ENCODE measurements at regions not wholly inside any gene's neighbourhood (a gene's known extent, or its start where the extent isn't known, plus 50 kb on each side); places are given as distances from the start of the nearest gene placed in this dataset.

GRCh38 chr9:19522558-19522957 is 113.7 kb downstream of the ACER2 start:
- no peaks in the 10 kb centered on the region for H3K36me3 Mint-ChIP-seq (ENCODE audit: low read depth)
- no peaks in the 10 kb centered on the region for H3K9me3 Mint-ChIP-seq
- peaks cover 7% of the 10 kb centered on the region for H3K27me3 Mint-ChIP-seq
- H3K4me3 Mint-ChIP-seq = no peak overlapping the region
- H3K27ac Mint-ChIP-seq = no peak overlapping the region
- no peaks in the 10 kb centered on the region for H3K4me1 Mint-ChIP-seq (ENCODE audit: low read depth)

- H3K27ac Mint-ChIP-seq = no peak overlapping the region
- H3K27me3 Mint-ChIP-seq = peaks cover 4% of the 10 kb centered on the region
- peaks cover 5% of the 10 kb centered on the region for H3K4me1 Mint-ChIP-seq (ENCODE audit: low read depth)
- H3K36me3 Mint-ChIP-seq (ENCODE audit: low read depth) = no peaks in the 10 kb centered on the region
- H3K4me3 Mint-ChIP-seq = no peak overlapping the region
- H3K9me3 Mint-ChIP-seq = no peaks in the 10 kb centered on the region
Observed at GRCh38 chr9:19521205-19521604, 112.4 kb downstream of the ACER2 start.

DNA sequence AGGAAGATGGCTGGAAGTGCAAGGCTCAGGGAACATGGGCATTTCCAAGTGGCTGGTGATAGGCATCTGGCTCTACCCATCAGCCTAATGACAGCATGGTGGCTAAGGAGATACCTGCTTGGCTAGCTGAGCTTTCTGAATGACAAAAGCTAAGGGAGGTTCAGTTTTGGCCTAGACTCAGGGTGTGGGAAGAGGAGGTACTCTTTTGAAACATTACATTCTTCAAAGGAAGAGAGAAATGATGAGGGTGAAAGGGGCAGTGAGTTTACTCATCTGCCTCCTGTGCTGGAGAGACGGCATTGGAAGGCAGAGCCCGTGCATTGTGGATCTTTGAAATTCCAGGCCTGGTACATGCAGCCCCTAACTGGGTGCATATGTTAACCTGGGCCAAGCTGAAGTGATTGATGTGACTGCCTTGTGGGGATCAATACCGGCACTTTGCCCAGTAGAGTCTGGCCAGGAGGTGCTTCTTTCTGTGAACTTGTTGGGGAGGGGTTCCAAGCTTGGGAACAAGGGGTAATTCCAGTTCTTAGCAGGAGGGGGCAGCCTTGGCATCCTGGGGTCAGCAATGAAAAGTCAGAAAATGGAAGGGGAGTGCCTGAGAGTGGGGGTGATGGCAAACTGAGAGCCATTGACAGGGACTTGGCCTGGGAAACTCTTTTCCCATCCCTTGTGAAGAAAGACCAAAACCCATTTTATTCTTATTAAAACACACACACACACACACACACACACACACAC is 108.6 kb downstream of the ACER2 start:
- H3K27ac Mint-ChIP-seq = peak overlapping the region; percentile 29

DNA sequence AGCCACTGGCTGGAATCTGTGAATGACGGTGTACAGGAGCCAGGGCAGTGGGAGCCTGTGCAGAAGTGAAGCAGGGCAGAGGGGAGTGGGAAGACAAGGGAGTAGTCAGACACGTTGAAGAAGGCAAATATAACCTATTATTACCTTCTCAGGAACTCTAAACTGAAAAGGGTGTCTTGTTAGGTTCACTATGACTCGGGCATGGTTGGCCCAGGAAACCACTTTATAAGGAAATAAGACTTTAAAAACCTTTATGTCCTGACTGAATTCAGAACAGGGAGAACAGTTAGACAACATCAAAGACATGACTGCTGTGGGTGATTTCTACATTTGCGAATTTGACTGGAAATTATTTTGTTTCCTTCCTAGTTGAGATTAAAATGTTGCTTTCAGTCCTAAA is 107.5 kb downstream of the ACER2 start:
- Mint-ChIP-seq H3K9me3 (no peaks in the 10 kb centered on the region), H3K27me3 (peaks cover 8% of the 10 kb centered on the region), H3K4me3 (no peak overlapping the region), H3K36me3 (ENCODE audit: low read depth) (no peaks in the 10 kb centered on the region), H3K27ac (no peak overlapping the region), H3K4me1 (ENCODE audit: low read depth) (peaks cover 15% of the 10 kb centered on the region)

More for the DNA sequence above, 108.6 kb downstream of the ACER2 start:
- H3K9me3 Mint-ChIP-seq = no peaks in the 10 kb centered on the region
- peaks cover 4% of the 10 kb centered on the region for H3K27me3 Mint-ChIP-seq
- H3K4me1 Mint-ChIP-seq (ENCODE audit: low read depth) = peaks cover 15% of the 10 kb centered on the region
- H3K4me3 Mint-ChIP-seq = no peak overlapping the region
- no peaks in the 10 kb centered on the region for H3K36me3 Mint-ChIP-seq (ENCODE audit: low read depth)

DNA sequence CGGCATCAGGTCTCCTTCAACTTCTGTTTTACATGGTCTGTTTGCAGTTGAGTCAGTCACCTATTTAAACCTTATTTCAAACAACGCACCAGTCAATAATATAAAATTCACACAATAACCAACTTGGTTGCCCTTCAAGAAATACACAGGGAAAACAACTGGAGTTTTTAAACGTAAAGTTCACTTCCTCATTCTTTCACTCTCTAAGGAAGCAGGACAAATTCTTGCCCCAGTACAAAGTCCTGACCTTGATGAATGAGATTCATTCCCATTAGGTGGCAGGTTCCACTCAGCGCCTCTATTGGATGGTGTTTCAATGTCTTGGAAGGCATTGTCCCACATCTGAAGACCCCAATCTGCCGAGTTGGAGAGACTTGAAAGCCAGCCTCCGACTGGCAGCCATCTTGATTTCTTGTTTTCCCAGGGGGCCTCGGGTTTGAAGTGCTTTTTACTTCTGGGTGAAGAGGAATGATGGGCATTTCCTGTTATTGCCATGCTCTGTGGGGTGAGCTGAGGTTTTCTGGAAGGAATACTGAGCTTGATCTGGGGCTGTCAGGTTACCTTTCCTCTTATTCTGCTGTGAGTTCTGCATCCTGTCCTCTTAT is 105.0 kb downstream of the ACER2 start:
- no peak overlapping the region for H3K4me3 Mint-ChIP-seq
- H3K36me3 Mint-ChIP-seq (ENCODE audit: low read depth) = no peaks in the 10 kb centered on the region
- H3K27me3 Mint-ChIP-seq = peaks cover 8% of the 10 kb centered on the region
- no peak overlapping the region for H3K27ac Mint-ChIP-seq
- H3K9me3 Mint-ChIP-seq = no peaks in the 10 kb centered on the region
- peaks cover 15% of the 10 kb centered on the region for H3K4me1 Mint-ChIP-seq (ENCODE audit: low read depth)

DNA sequence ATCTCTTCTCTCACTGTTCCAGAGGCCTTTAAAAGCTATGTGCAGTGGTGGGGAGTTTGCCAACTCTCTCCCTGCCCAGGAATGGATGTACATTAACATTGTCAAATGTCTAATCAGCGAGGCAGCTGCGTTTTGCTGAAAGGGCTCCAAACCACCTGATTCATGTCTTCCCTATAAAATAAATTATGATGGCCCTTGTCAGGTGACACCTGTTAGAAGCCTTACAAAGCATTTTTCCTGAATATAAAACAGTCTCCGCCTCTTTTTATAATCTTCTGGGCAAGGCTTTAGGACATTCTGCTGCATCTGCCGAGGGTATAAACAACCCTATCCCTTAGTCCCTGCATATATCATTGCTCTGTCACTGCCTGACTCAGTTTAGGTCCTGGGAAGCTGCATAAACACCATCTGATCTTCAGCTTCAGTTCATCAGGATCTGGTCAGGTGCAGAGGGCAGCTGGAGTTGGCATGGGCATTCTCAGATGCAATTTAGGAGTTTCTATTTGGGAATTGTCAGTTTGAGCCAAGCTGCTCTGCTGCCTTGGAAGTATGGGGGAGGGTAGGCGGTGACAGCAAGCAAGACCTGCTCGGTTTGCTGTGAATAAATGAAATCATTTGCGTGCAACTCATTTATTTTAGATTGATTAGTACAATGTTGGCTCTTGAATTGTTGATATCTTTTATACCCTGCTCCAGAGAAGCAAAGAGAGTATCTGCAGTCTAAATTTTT is 103.5 kb downstream of the ACER2 start:
- Mint-ChIP-seq H3K36me3 (ENCODE audit: low read depth) (no peaks in the 10 kb centered on the region), H3K4me1 (ENCODE audit: low read depth) (peaks cover 15% of the 10 kb centered on the region), H3K9me3 (no peaks in the 10 kb centered on the region), H3K27me3 (peaks cover 8% of the 10 kb centered on the region), H3K4me3 (no peak overlapping the region), H3K27ac (no peak overlapping the region)

- Mint-ChIP-seq H3K27me3 (peaks cover 8% of the 10 kb centered on the region), H3K36me3 (ENCODE audit: low read depth) (no peaks in the 10 kb centered on the region), H3K9me3 (no peaks in the 10 kb centered on the region), H3K4me3 (no peak overlapping the region), H3K27ac (no peak overlapping the region), H3K4me1 (ENCODE audit: low read depth) (peaks cover 14% of the 10 kb centered on the region)
Observed at GRCh38 chr9:19511694-19512093, 102.9 kb downstream of the ACER2 start.

GRCh38 chr9:19510907-19511306 is 102.1 kb downstream of the ACER2 start:
- no peaks in the 10 kb centered on the region for H3K9me3 Mint-ChIP-seq
- H3K27me3 Mint-ChIP-seq = peaks cover 8% of the 10 kb centered on the region
- H3K36me3 Mint-ChIP-seq (ENCODE audit: low read depth) = no peaks in the 10 kb centered on the region
- H3K4me3 Mint-ChIP-seq = no peak overlapping the region
- no peak overlapping the region for H3K27ac Mint-ChIP-seq
- H3K4me1 Mint-ChIP-seq (ENCODE audit: low read depth) = peaks cover 6% of the 10 kb centered on the region

All from stimulated activated naive CD8-positive, alpha-beta T cell treated with anti-CD3 and anti-CD28 coated beads, Interleukin-15, Interleukin-2, amounts not matched to agents 100 ng/mL and 50 ng/mL, for 24 hours (primary cell).